ENCODE measurements at regions not wholly inside any gene's neighbourhood (a gene's known extent, or its start where the extent isn't known, plus 50 kb on each side); places are given as distances from the start of the nearest gene placed in this dataset.

- no peak for DNase-seq
Measured at GRCh38 chr12:90013409-90013808, 304.8 kb upstream of the ATP2B1 start.

- DNase-seq = no peak
Measured at GRCh38 chr12:90010089-90010488, 301.5 kb upstream of the ATP2B1 start.

GRCh38 chr12:90008277-90008676 lies 299.6 kb upstream of the ATP2B1 start:
- DNase-seq = no peak

- no peak for DNase-seq
Measured at GRCh38 chr12:90004319-90005074, 295.9 kb upstream of the ATP2B1 start.

- no peak for DNase-seq
Measured at GRCh38 chr12:90003688-90004087, 295.1 kb upstream of the ATP2B1 start.

- DNase-seq = no peak
Measured at GRCh38 chr12:90000721-90001120, 292.1 kb upstream of the ATP2B1 start.

- no peak for DNase-seq
Measured at GRCh38 chr12:89999699-90000505, 291.3 kb upstream of the ATP2B1 start.

GRCh38 chr12:89995870-89996269 lies 287.2 kb upstream of the ATP2B1 start:
- no peak for DNase-seq

GRCh38 chr12:89994911-89995310 lies 286.3 kb upstream of the ATP2B1 start:
- DNase-seq = no peak

DNA sequence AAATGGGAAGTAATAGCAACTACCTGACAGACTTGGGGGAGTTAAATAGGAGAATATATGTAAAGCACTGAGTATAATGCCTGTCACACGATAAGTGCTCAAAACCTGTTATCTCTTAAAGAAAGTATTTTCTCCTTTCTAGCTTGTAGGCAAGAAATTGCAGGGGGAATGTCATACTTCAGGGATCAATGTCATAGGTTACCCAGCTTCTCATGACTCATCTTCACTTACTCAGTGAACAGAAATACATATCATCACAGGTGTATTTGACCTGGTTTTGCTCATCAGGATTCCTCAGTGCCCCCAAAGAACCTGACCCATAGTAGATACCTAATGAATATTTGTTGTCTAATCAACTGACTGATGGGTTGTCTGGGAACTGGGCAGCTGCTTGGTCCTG lies 285.0 kb upstream of the ATP2B1 start:
- no peak for DNase-seq

DNA sequence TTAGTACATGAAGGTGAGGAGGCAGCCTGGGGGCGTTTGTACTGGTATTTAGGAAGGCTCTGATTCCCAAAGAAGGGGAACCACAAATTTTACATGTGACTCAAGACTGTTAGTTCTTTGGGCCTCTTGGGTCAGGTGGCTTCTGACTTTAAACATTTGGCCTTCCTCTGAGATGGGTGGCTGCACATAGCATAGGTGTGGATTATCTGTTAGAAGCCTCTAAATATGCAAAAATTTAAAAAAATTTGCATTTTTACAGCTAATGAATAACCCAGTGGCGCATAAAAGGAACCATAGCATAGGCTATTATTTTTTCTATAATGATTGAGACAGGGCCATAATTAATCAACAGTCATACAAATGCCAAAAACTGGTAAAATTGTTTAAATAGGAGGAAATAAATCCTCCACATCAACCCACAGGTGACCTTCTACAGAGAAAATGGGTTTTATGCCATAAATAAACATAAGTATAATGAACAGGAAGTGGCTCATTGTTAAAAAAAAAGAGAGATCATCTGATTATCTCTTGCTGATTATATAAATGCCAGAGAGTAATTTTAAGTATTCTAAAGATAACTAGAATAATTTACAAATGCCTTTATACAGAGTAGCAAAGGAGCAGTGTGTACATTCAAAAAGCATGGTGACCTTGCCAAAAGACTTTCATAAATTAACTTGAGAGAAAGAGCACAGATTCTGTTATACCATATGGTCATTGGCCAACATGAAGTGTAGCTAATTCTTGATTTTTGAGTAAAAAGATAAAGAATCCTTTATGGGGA lies 284.2 kb upstream of the ATP2B1 start:
- DNase-seq = no peak

- DNase-seq = no peak
Measured at GRCh38 chr12:89991807-89992590, 283.4 kb upstream of the ATP2B1 start.

DNA sequence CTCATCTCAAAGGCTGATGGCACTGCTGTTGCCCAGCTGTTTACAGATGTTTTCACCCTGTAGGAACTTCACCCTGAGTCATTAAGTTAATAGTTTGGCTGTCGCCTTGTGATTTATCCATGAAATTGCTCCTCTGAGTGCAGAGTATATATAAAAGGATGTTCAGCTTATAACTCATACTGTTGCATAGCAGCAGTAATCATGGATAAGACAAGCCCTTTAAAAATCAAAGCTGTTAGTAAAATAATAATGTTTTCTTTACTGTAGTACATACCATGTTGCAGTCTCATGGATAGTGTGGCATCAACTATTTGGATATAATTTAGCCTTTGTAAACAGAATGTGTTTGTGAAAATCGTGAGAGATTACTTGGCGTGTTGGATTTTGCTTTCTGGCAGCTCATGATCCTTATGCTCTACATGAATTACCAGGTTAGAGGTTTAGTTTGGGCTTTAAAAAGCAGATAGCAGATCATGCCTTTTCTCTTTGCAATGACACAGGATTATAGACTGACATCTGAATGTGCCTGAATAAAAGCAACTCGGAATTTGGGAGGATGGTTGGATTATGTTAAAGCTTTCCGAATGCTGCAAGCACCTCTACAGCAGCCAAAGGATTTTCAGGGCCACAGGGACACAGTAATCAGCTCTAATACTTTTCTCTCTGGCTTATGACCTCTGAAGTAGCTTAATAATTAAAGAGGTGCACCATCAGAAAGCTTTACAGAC lies 279.7 kb upstream of the ATP2B1 start:
- DNase-seq = no peak

- DNase-seq = no peak
Measured at GRCh38 chr12:89985935-89986334, 277.3 kb upstream of the ATP2B1 start.

GRCh38 chr12:89984846-89985245 lies 276.2 kb upstream of the ATP2B1 start:
- no peak for DNase-seq

DNA sequence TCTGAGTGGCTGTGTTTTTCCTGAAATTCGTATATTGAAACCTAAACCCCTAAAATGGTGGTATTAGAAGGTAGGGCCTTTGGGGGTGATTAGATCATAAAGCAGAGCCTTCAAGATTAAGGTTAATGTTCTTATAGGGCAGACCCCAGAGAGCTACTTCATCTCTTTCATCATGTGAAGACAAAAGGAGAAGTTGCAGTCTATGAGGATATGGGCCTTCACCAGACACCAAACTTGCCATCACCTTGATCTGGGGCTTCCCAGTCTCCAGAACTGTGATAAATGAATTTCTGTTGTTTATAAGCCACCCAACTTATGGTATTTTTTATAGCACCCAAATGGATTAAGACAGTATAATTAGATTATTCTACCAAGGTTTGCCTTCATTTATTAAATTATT lies 275.0 kb upstream of the ATP2B1 start:
- no peak for DNase-seq

DNA sequence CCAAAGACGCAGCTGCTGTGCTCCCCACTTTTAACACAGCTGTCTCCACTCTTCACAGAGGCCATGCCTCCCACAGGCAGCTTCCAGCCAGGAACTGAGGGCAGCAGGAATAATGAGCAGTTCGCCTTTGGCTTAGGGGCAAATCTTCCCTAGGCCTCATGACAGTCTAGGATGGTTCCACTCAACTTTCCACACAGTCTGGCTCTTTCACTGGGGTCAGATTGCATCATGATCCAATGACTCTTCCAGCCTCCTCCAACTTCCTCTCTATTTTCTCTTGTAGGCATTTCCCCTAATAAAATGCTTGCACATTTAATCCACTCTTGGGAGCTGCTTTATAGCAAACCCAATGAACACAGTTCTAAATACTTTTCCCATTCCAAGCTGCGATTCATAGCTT lies 271.6 kb upstream of the ATP2B1 start:
- DNase-seq = no peak

GRCh38 chr12:89977405-89978085 lies 268.9 kb upstream of the ATP2B1 start:
- no peak for DNase-seq

- no peak for DNase-seq
Measured at GRCh38 chr12:89976866-89977265, 268.2 kb upstream of the ATP2B1 start.

- DNase-seq = no peak
Measured at GRCh38 chr12:89975574-89975973, 266.9 kb upstream of the ATP2B1 start.

GRCh38 chr12:89971880-89972279 lies 263.2 kb upstream of the ATP2B1 start:
- no peak for DNase-seq

Data from SIG-M5 (cell line).